Subcutaneous abdominal adipose tissue (tissue), 5 donors: ENCODE measurements at regions not wholly inside any gene's neighbourhood (a gene's known extent, or its start where the extent isn't known, plus 50 kb on each side); places are given as distances from the start of the nearest gene placed in this dataset.
"Not testable (repeated sequence)": the region's sequence is repeated elsewhere in the genome, so short reads cannot be mapped to it uniquely, and the experiment has no call there.

Source experiments
- H3K27ac ChIP-seq: one replicate; pipeline ENCODE4 v1.7.0; 2013; ENCODE audit warnings: low read depth, mild to moderate bottlenecking, inconsistent platforms, low read length, moderate library complexity
- H3K27me3 ChIP-seq, 5 donors: one replicate each; pipeline ENCODE4 v1.7.0; 2013; ENCODE audit warnings: low read length in 5 of 5, inconsistent platforms in 1 of 5; ENCODE audit not compliant: control insufficient read depth in 5 of 5, insufficient read depth in 4 of 5
- H3K36me3 ChIP-seq, 5 donors: one replicate each; pipeline ENCODE4 v1.7.0; 2013; ENCODE audit warnings: low read length in 5 of 5; ENCODE audit not compliant: control insufficient read depth in 5 of 5, insufficient read depth in 5 of 5
- H3K4me1 ChIP-seq, 5 donors: one replicate each; pipeline ENCODE4 v1.7.0; 2013; ENCODE audit warnings: low read length in 5 of 5, mild to moderate bottlenecking in 3 of 5, moderate library complexity in 1 of 5; ENCODE audit not compliant: control insufficient read depth in 5 of 5, insufficient read depth in 5 of 5
- H3K4me3 ChIP-seq, 5 donors: one replicate each; pipeline ENCODE4 v1.7.0; 2013; ENCODE audit warnings: low read length in 5 of 5, low read depth in 1 of 5
- H3K9ac ChIP-seq, 5 donors: one replicate each; pipeline ENCODE4 v1.7.0; 2013; ENCODE audit warnings: low read length in 5 of 5, mild to moderate bottlenecking in 4 of 5, moderate library complexity in 3 of 5
- H3K9me3 ChIP-seq, 5 donors: one replicate each; pipeline ENCODE4 v1.7.0; 2013; ENCODE audit warnings: low read length in 5 of 5; ENCODE audit not compliant: control insufficient read depth in 5 of 5
- donor health status: healthy.
- donor health status: healthy.
- donor health status: healthy.
- donor health status: healthy.
- donor health status: healthy.

DNA sequence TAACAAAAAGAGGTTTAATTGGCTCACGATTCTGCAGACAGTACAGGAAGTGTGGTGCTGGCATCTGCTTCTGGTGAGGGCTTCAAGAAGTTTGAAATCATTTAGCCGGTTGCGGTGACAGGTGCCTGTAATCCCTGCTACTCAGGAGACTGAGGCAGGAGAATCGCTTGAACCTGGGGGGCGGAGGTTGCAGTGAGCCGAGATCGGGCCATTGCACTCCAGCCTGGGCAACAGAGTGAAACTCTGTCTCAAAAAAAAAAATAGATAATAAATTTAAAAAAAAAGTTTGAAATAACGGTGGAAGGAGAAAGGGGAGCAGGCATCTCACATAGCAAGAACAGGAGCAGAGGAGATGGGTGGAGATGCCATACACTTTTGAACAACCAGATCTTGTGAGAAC is 71.9 kb upstream of the TPTE start:
- H3K4me3 ChIP-seq, H3K9ac ChIP-seq, H3K36me3 ChIP-seq, H3K4me1 ChIP-seq, H3K27me3 ChIP-seq, H3K27ac ChIP-seq: not testable (repeated sequence)
- H3K9me3 ChIP-seq, result peaks cover 0 to 16% (median 6%) of the 10 kb centered on the region in 5 donors

DNA sequence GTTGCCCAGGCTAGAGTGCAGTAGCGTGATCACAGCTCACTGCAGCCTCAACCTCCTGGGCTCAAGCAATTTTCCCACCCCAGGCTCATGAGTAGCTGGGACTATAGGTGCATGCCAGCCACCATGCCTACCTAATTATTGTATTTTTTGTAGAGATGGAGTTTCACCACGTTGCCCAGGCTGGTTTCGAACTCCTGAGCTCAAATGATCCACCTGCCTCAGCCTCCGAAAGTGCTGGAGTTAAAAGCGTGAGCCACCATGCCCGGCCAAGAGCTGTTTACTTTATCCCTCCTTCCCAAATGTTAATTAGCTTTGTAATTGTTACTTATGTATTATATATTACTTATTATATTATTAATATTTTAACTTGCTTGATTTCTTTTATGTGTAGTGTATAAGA is 70.1 kb upstream of the TPTE start:
- not testable (repeated sequence) for H3K4me3 ChIP-seq, H3K4me1 ChIP-seq, H3K36me3 ChIP-seq, H3K27ac ChIP-seq, H3K9ac ChIP-seq, H3K27me3 ChIP-seq
- H3K9me3 ChIP-seq, result peaks cover 0 to 16% (median 6%) of the 10 kb centered on the region in 5 donors

DNA sequence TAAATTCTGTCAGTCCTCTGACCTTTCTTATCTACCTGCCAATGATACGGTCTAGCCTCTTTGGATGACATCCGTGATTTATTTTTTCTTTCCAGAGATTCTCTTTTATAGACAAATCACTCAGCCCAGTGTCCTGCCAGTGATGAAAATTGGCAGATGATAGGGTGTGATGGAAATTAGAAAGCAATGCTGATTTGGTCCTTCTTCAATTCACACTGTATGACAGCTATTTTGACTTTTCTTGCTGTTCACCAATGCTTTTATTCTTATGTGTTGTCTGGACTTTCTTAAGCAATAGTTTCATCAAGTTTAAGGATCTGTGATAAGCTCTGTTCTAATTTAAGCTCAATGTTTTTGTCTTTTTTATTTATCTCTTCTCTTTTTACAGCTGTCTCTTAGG is 63.6 kb upstream of the TPTE start:
- H3K27me3 ChIP-seq, H3K27ac ChIP-seq, H3K36me3 ChIP-seq, H3K4me1 ChIP-seq, H3K9ac ChIP-seq, H3K4me3 ChIP-seq, H3K9me3 ChIP-seq: not testable (repeated sequence)

DNA sequence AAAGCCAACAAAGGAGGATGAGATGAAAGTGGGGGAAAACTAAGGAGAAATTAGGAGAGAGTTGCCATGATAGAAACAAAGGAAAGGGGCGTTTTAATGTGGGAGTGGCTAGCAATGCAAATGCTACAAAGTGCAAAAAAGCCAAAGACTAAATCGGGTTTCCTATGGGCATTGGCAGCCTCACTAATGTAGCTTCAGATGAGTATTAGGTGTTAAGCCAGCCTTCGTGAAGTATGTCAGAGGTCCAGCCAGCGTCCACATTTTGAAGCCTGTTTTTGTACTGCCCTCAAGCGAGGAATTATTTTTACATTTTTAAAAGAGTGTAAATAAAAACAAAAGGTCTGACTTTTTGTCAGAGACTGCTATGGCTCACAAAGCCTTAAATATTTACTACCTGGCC is 60.4 kb upstream of the TPTE start:
- peaks cover 0 to 14% (median 3%) of the 10 kb centered on the region in 5 donors for H3K9me3 ChIP-seq
- not testable (repeated sequence) for H3K9ac ChIP-seq

DNA sequence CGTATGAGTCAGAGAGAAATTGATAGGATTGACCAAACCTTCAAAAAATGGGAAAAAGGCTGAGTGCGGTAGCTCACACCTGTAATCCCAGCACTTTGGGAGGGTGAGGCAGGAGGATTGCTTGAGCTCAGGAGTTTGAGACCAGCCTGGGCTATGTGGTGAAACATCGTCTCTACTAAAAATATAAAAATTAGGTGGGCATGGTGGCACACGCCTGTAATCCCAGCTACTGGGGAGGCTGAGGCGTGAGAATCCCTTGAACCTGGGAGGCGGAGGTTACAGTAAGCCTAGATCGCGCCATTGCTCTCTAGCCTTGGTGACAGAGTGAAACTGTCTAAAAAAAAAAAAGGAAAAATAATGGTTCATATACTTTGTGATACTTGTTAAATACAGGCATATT is 59.9 kb upstream of the TPTE start:
- not testable (repeated sequence) for H3K4me1 ChIP-seq, H3K27ac ChIP-seq, H3K4me3 ChIP-seq, H3K36me3 ChIP-seq, H3K27me3 ChIP-seq, H3K9ac ChIP-seq
- peaks cover 0 to 14% (median 3%) of the 10 kb centered on the region in 5 donors for H3K9me3 ChIP-seq

More for the DNA sequence above, 60.4 kb upstream of the TPTE start:
- H3K36me3 ChIP-seq, H3K4me3 ChIP-seq, H3K27ac ChIP-seq, H3K27me3 ChIP-seq, H3K4me1 ChIP-seq: not testable (repeated sequence)

DNA sequence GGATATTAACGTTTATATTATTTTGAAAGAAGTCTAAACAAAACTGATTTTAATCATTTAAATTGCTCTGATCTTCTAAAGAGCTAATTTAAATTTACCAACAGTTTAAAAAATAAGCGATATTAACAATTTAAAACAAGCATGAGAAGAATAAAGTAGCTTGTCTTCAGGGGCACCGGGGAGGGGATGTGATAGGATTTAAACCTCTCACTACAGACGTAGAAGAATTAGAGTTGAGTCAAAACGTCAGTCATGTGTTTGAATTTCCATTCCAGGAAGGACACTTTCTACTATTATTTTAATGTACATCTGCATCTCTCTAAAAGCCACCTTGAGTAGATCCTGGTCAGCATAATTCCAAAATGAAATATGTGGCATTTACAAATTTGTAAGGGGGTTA is 58.2 kb upstream of the TPTE start:
- no peak overlapping the region for H3K4me3 ChIP-seq
- no peaks in the 10 kb centered on the region for H3K27me3 ChIP-seq
- H3K36me3 ChIP-seq, result no peaks in the 10 kb centered on the region
- H3K9me3 ChIP-seq, result peaks cover 0 to 14% (median 3%) of the 10 kb centered on the region in 5 donors
- H3K27ac ChIP-seq, result no peak overlapping the region
- H3K4me1 ChIP-seq, result no peaks in the 10 kb centered on the region
- no peak overlapping the region for H3K9ac ChIP-seq

DNA sequence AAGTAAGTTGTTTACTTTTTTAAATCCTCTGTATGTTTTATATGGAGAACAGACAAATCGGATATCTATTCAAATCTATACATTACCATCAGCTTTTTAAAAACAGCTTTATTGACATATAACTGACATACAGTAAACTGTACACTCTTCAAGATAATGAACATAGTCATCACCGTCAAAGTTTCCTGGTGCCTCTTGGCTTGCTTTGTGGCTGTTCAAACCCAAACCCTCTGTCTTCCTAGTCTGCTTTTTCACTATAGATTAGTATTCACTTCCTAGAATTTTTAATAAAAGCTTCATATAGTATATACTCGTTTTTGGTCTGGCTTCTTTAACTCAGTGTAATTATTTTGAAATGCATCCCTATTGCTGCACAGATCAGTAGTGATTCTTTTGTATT is 56.4 kb upstream of the TPTE start:
- Histone ChIP-seq H3K4me1 (no peaks in the 10 kb centered on the region), H3K27ac (no peak overlapping the region), H3K36me3 (no peaks in the 10 kb centered on the region), H3K9ac (no peak overlapping the region), H3K27me3 (no peaks in the 10 kb centered on the region), H3K4me3 (no peak overlapping the region), H3K9me3 (peaks cover 0 to 14% (median 3%) of the 10 kb centered on the region in 5 donors)

DNA sequence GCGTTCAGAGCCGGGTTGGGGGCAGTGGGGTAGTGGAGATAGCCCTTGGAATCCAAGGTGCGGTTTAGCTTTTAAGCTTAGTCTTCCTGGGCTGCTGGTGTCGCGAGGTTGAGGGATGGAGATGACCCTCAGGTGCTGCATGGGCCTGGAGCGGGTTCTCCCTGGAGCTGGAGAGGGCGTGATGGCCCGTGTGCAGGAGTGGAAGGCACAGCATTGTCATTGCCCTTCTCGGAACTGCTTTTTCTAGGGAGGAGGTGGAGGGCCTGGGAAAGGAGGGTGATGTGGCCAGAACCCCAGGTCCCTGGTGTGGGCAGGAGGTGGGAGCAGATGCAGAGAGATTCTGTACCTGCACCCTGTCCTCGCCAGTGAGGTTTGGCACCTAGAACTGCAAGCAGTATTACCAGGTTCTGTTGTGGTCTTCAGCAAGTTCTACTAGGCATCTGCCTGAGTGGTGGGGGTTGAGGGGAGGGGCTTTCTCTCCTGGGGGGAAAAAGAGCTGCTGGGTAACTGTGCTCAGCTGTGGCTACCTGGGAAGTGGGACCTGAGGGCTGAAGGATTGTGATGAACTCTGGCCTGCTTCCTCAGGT is 55.8 kb upstream of the TPTE start:
- H3K27me3 ChIP-seq, H3K27ac ChIP-seq, H3K4me1 ChIP-seq, H3K9ac ChIP-seq, H3K36me3 ChIP-seq, H3K4me3 ChIP-seq: not testable (repeated sequence)
- H3K9me3 ChIP-seq, result peaks cover 0 to 11% (median 3%) of the 10 kb centered on the region in 5 donors

DNA sequence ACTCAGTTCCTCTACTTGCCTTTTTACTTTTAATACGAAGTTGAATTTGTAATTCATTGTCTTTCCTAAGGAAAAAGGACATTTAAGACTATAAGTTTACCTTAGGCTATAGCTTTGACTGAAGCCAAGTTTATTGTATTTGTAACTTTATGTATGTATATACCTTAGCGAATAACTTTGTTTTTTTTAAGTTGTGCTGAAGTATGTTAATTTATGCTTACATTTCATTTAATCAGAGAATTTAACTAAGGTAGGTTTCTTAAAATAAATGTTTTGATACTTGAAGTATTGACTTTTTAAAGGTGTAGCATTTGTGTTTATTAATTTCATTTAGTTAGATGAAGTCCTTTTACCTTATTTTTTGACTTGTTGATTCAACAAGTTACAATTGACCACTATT is 55.2 kb upstream of the TPTE start:
- no peak overlapping the region for H3K4me3 ChIP-seq
- no peaks in the 10 kb centered on the region for H3K36me3 ChIP-seq
- peaks cover 0 to 7% (median 3%) of the 10 kb centered on the region in 5 donors for H3K9me3 ChIP-seq
- no peak overlapping the region for H3K9ac ChIP-seq
- H3K27ac ChIP-seq, result no peak overlapping the region
- no peaks in the 10 kb centered on the region for H3K27me3 ChIP-seq
- H3K4me1 ChIP-seq, result no peaks in the 10 kb centered on the region
